ENCODE measurements at regions not wholly inside any gene's neighbourhood (a gene's known extent, or its start where the extent isn't known, plus 50 kb on each side); places are given as distances from the start of the nearest gene placed in this dataset.

DNA sequence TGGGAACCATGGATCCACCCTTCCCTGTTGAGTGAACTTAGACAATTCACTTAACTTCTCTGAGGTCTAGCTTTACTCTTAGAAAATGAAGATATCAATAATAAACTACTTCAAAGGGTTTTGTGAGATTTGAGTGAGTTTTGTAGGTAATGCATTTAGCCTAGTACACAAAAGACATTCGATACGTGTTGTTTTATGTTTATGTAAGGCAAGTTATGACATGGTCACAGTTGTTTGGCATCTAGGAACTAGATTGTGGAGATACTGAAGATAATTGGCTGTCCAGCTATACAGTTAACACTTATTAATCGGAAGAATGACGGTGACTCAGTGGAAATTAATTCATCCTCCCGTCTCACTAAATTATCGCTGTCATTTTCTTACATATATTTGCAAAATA lies 1781.1 kb upstream of the TENM3 start:
- Histone ChIP-seq H3K9me2 (replicated peaks; ENCODE audit: insufficient read depth, low read length) (no peaks in the 10 kb centered on the region), H4K20me1 (ENCODE audit: insufficient read depth, low read length) (no peaks in the 10 kb centered on the region), H3K9ac (ENCODE audit: low read length) (no peak overlapping the region), H3F3A (ENCODE audit: insufficient read depth, low read length) (no peaks in the 10 kb centered on the region), H3K4me3 (ENCODE audit: low read length) (no peak overlapping the region), H3K36me3 (replicated peaks; ENCODE audit: insufficient read depth, low read length) (no peaks in the 10 kb centered on the region), H2AFZ (ENCODE audit: low read length) (no peak overlapping the region), H3K4me1 (ENCODE audit: low read length) (no peaks in the 10 kb centered on the region), H3K9me3 (replicated peaks; ENCODE audit: insufficient read depth, low read length) (no peaks in the 10 kb centered on the region), H3K79me2 (ENCODE audit: low read length) (no peaks in the 10 kb centered on the region), H3K4me2 (ENCODE audit: low read depth, low read length) (no peak overlapping the region), H3K27me3 (replicated peaks; ENCODE audit: insufficient read depth, low read length) (no peaks in the 10 kb centered on the region), H3K27ac (ENCODE audit: low read length) (no peak overlapping the region)
- no peak for DNase-seq
- TF ChIP-seq EZH2phosphoT487 (IDR thresholded peaks at IDR 0.05; ENCODE audit: low read length) (no peak), CTCF (IDR thresholded peaks at IDR 0.05; ENCODE audit: low read length) (no peak), EZH2 (optimal IDR thresholded peaks at IDR 0.05; ENCODE audit: low read depth, low read length) (no peak)

GRCh38 chr4:180465364-180465763 lies 1777.8 kb upstream of the TENM3 start:
- Histone ChIP-seq H3K9me2 (replicated peaks; ENCODE audit: insufficient read depth, low read length) (no peaks in the 10 kb centered on the region), H2AFZ (ENCODE audit: low read length) (no peak overlapping the region), H3K79me2 (ENCODE audit: low read length) (no peaks in the 10 kb centered on the region), H4K20me1 (ENCODE audit: insufficient read depth, low read length) (no peaks in the 10 kb centered on the region), H3K4me2 (ENCODE audit: low read depth, low read length) (no peak overlapping the region), H3K27me3 (replicated peaks; ENCODE audit: insufficient read depth, low read length) (no peaks in the 10 kb centered on the region), H3K4me3 (ENCODE audit: low read length) (no peak overlapping the region), H3F3A (ENCODE audit: insufficient read depth, low read length) (no peaks in the 10 kb centered on the region), H3K9ac (ENCODE audit: low read length) (no peak overlapping the region), H3K27ac (ENCODE audit: low read length) (no peak overlapping the region), H3K4me1 (ENCODE audit: low read length) (no peaks in the 10 kb centered on the region), H3K36me3 (replicated peaks; ENCODE audit: insufficient read depth, low read length) (no peaks in the 10 kb centered on the region), H3K9me3 (replicated peaks; ENCODE audit: insufficient read depth, low read length) (no peaks in the 10 kb centered on the region)
- TF ChIP-seq EZH2 (optimal IDR thresholded peaks at IDR 0.05; ENCODE audit: low read depth, low read length) (no peak), CTCF (IDR thresholded peaks at IDR 0.05; ENCODE audit: low read length) (no peak), EZH2phosphoT487 (IDR thresholded peaks at IDR 0.05; ENCODE audit: low read length) (no peak)
- DNase-seq: no peak

GRCh38 chr4:180483036-180483435 lies 1760.2 kb upstream of the TENM3 start:
- H2AFZ ChIP-seq (ENCODE audit: low read length): no peak overlapping the region
- no peak for DNase-seq
- H3K27me3 ChIP-seq (replicated peaks; ENCODE audit: insufficient read depth, low read length): no peaks in the 10 kb centered on the region
- no peaks in the 10 kb centered on the region for H3K79me2 ChIP-seq (ENCODE audit: low read length)
- H3K9ac ChIP-seq (ENCODE audit: low read length): no peak overlapping the region
- no peaks in the 10 kb centered on the region for H3K36me3 ChIP-seq (replicated peaks; ENCODE audit: insufficient read depth, low read length)
- 0 out of 2 replicates have a peak, but pooled peaks cover 6% of the 10 kb centered on the region for H3F3A ChIP-seq (ENCODE audit: insufficient read depth, low read length)
- no peak overlapping the region for H3K4me2 ChIP-seq (ENCODE audit: low read depth, low read length)
- peaks cover 13% of the 10 kb centered on the region for H3K4me1 ChIP-seq (ENCODE audit: low read length)
- TF ChIP-seq EZH2 (optimal IDR thresholded peaks at IDR 0.05; ENCODE audit: low read depth, low read length) (no peak), EZH2phosphoT487 (IDR thresholded peaks at IDR 0.05; ENCODE audit: low read length) (no peak), CTCF (IDR thresholded peaks at IDR 0.05; ENCODE audit: low read length) (no peak)
- H3K4me3 ChIP-seq (ENCODE audit: low read length): no peak overlapping the region
- no peaks in the 10 kb centered on the region for H4K20me1 ChIP-seq (ENCODE audit: insufficient read depth, low read length)
- H3K9me3 ChIP-seq (replicated peaks; ENCODE audit: insufficient read depth, low read length): no peaks in the 10 kb centered on the region
- no peak overlapping the region for H3K27ac ChIP-seq (ENCODE audit: low read length)
- no peaks in the 10 kb centered on the region for H3K9me2 ChIP-seq (replicated peaks; ENCODE audit: insufficient read depth, low read length)

All from MM.1S (cell line).